Erythroblast (primary cell): ENCODE measurements at regions not wholly inside any gene's neighbourhood (a gene's known extent, or its start where the extent isn't known, plus 50 kb on each side); places are given as distances from the start of the nearest gene placed in this dataset.

ENCODE experiments used
- GATA1 ChIP-seq: IDR thresholded peaks from 2 replicates; pipeline ENCODE4 v1.6.1; 2011; ENCODE audit warnings: low read depth, mild to moderate bottlenecking, control low read depth, low read length, moderate library complexity
- POLR2A ChIP-seq: IDR thresholded peaks from 2 replicates; pipeline ENCODE4 v1.6.1; 2011; ENCODE audit warnings: mild to moderate bottlenecking, low read length

GRCh38 chr2:34379586-34379985, 780.5 kb upstream of the FAM98A start:
- TF ChIP-seq POLR2A = no peak
- no peak for TF ChIP-seq GATA1
